Activated T-helper 1 cell treated with anti-CD3 and anti-CD28 coated beads, Interleukin-12 subunit alpha, Interleukin-12 subunit beta, Interleukin-2, Interleukin-4 antibody, amounts not matched to agents 30 ng/mL and 10 ng/mL and 1 ng/mL, durations not matched to agents 14 hours and 24 hours and 36 hours (primary cell): ENCODE measurements at regions not wholly inside any gene's neighbourhood (a gene's known extent, or its start where the extent isn't known, plus 50 kb on each side); places are given as distances from the start of the nearest gene placed in this dataset.
"Not testable (repeated sequence)": the region's sequence is repeated elsewhere in the genome, so short reads cannot be mapped to it uniquely, and the experiment has no call there.

Experiments
- DNase-seq: peaks from one replicate; pipeline ENCODE4 v3.0.0; 2021; ENCODE audit warnings: low spot score
- H3K27ac Mint-ChIP-seq: one replicate; pipeline ENCODE4 v1.8.0; 2021; ENCODE audit warnings: mild to moderate bottlenecking, mixed read lengths
- H3K27me3 Mint-ChIP-seq: one replicate; pipeline ENCODE4 v1.8.0; 2022; ENCODE audit warnings: mild to moderate bottlenecking, moderate library complexity, mixed read lengths; ENCODE audit not compliant: insufficient read depth
- H3K36me3 Mint-ChIP-seq: one replicate; pipeline ENCODE4 v1.8.0; 2021; ENCODE audit warnings: low read depth, mixed read lengths
- H3K4me1 Mint-ChIP-seq: one replicate; pipeline ENCODE4 v1.8.0; 2021; ENCODE audit warnings: low read depth, mixed read lengths
- H3K4me3 Mint-ChIP-seq: one replicate; pipeline ENCODE4 v1.8.0; 2021; ENCODE audit warnings: mild to moderate bottlenecking, moderate library complexity, mixed read lengths
- H3K9me3 Mint-ChIP-seq: one replicate; pipeline ENCODE4 v1.8.0; 2021; ENCODE audit warnings: mixed read lengths
- intact Hi-C: fragments of 100-400 bp; cut with micrococcal nuclease; formaldehyde crosslinking; loops from one replicate; pipeline ENCODE4 v1.15.1; 2024

GRCh38 chr14:22178333-22178839, 410.6 kb downstream of the DAD1 start:
- Mint-ChIP-seq H3K27ac (no peak overlapping the region), H3K27me3 (no peaks in the 10 kb centered on the region), H3K4me3 (no peak overlapping the region), H3K9me3 (no peaks in the 10 kb centered on the region), H3K4me1 (peaks cover 20% of the 10 kb centered on the region), H3K36me3 (no peaks in the 10 kb centered on the region)
- intact Hi-C loops = no loop called here
- DNase-seq = no peak

- intact Hi-C loops = no loop called here
- Mint-ChIP-seq H3K4me3 (peak overlapping the region; percentile 15), H3K36me3 (no peaks in the 10 kb centered on the region), H3K27ac (peak overlapping the region; percentile 34), H3K4me1 (peaks cover 20% of the 10 kb centered on the region), H3K9me3 (no peaks in the 10 kb centered on the region), H3K27me3 (no peaks in the 10 kb centered on the region)
- DNase-seq = no peak
Observed at GRCh38 chr14:22177870-22178269, 411.2 kb downstream of the DAD1 start.

- intact Hi-C loops = no loop called here
- no peak overlapping the region for H3K27ac Mint-ChIP-seq
- DNase-seq = no peak
Observed at GRCh38 chr14:22176957-22177356, 412.1 kb downstream of the DAD1 start.

GRCh38 chr14:22175278-22175558, 413.8 kb downstream of the DAD1 start:
- DNase-seq, intact Hi-C loops, H3K4me3 Mint-ChIP-seq, H3K27me3 Mint-ChIP-seq, H3K27ac Mint-ChIP-seq, H3K9me3 Mint-ChIP-seq, H3K36me3 Mint-ChIP-seq: not testable (repeated sequence)
- peaks cover 20% of the 10 kb centered on the region for H3K4me1 Mint-ChIP-seq

More at GRCh38 chr14:22176957-22177356, 412.1 kb downstream of the DAD1 start:
- no peak overlapping the region for H3K4me3 Mint-ChIP-seq
- peaks cover 20% of the 10 kb centered on the region for H3K4me1 Mint-ChIP-seq
- peaks cover 1% of the 10 kb centered on the region for H3K36me3 Mint-ChIP-seq
- H3K27me3 Mint-ChIP-seq = no peaks in the 10 kb centered on the region
- no peaks in the 10 kb centered on the region for H3K9me3 Mint-ChIP-seq

GRCh38 chr14:22174412-22175277, 414.4 kb downstream of the DAD1 start:
- Mint-ChIP-seq H3K27ac (no peak overlapping the region), H3K36me3 (peaks cover 3% of the 10 kb centered on the region), H3K27me3 (no peaks in the 10 kb centered on the region), H3K4me1 (peaks cover 20% of the 10 kb centered on the region), H3K9me3 (no peaks in the 10 kb centered on the region), H3K4me3 (no peak overlapping the region)
- intact Hi-C loops = no loop called here
- no peak for DNase-seq

- Mint-ChIP-seq H3K9me3 (no peaks in the 10 kb centered on the region), H3K27ac (peak overlapping the region; percentile 65), H3K4me1 (peaks cover 3% of the 10 kb centered on the region), H3K27me3 (no peaks in the 10 kb centered on the region), H3K4me3 (peak overlapping the region; percentile 81), H3K36me3 (peaks cover 3% of the 10 kb centered on the region)
- intact Hi-C loops = loop anchor here (5.0 kb wide), 1 partner anchor 34 kb away; no protein-coding TSS in a partner anchor
- no peak for DNase-seq
Observed at GRCh38 chr14:22168092-22168955, 420.7 kb downstream of the DAD1 start.

- Mint-ChIP-seq H3K27ac (no peak overlapping the region), H3K27me3 (no peaks in the 10 kb centered on the region), H3K4me3 (no peak overlapping the region), H3K36me3 (no peaks in the 10 kb centered on the region), H3K9me3 (no peaks in the 10 kb centered on the region), H3K4me1 (peaks cover 18% of the 10 kb centered on the region)
- intact Hi-C loops = loop anchor here (5.0 kb wide), 3 partner anchors 38 to 398 kb away; no protein-coding TSS in a partner anchor
- DNase-seq = no peak
Observed at GRCh38 chr14:22164616-22165015, 424.4 kb downstream of the DAD1 start.

- H3K27ac Mint-ChIP-seq = peak overlapping the region; percentile 76
- H3K27me3 Mint-ChIP-seq = no peaks in the 10 kb centered on the region
- no peaks in the 10 kb centered on the region for H3K9me3 Mint-ChIP-seq
- H3K4me1 Mint-ChIP-seq = peaks cover 18% of the 10 kb centered on the region
- intact Hi-C loops = loop anchor here (5.0 kb wide), 2 partner anchors 41 to 399 kb away; no protein-coding TSS in a partner anchor
- DNase-seq = no peak
- H3K4me3 Mint-ChIP-seq = peak overlapping the region; percentile 84
- H3K36me3 Mint-ChIP-seq = no peaks in the 10 kb centered on the region
Observed at GRCh38 chr14:22163051-22163450, 426.0 kb downstream of the DAD1 start.

- intact Hi-C loops = loop anchor here (5.0 kb wide), 2 partner anchors 38 to 402 kb away; no protein-coding TSS in a partner anchor
- Mint-ChIP-seq H3K4me3 (no peak overlapping the region), H3K36me3 (no peaks in the 10 kb centered on the region)
Observed at GRCh38 chr14:22159957-22160356, 429.1 kb downstream of the DAD1 start.

GRCh38 chr14:22159099-22159498, 429.9 kb downstream of the DAD1 start:
- H3K4me3 Mint-ChIP-seq = no peak overlapping the region
- intact Hi-C loops = no loop called here
- H3K4me1 Mint-ChIP-seq = peaks cover 18% of the 10 kb centered on the region
- no peaks in the 10 kb centered on the region for H3K9me3 Mint-ChIP-seq
- H3K36me3 Mint-ChIP-seq = no peaks in the 10 kb centered on the region
- no peak for DNase-seq
- no peaks in the 10 kb centered on the region for H3K27me3 Mint-ChIP-seq
- no peak overlapping the region for H3K27ac Mint-ChIP-seq

More at GRCh38 chr14:22159957-22160356, 429.1 kb downstream of the DAD1 start:
- Mint-ChIP-seq H3K4me1 (peaks cover 18% of the 10 kb centered on the region), H3K9me3 (no peaks in the 10 kb centered on the region), H3K27me3 (no peaks in the 10 kb centered on the region), H3K27ac (no peak overlapping the region)
- no peak for DNase-seq

- H3K4me3 Mint-ChIP-seq = no peak overlapping the region
- H3K36me3 Mint-ChIP-seq = no peaks in the 10 kb centered on the region
- no peak for DNase-seq
- no peaks in the 10 kb centered on the region for H3K27me3 Mint-ChIP-seq
- peaks cover 17% of the 10 kb centered on the region for H3K4me1 Mint-ChIP-seq
- intact Hi-C loops = no loop called here
- H3K9me3 Mint-ChIP-seq = no peaks in the 10 kb centered on the region
- H3K27ac Mint-ChIP-seq = no peak overlapping the region
Observed at GRCh38 chr14:22158560-22158959, 430.5 kb downstream of the DAD1 start.

GRCh38 chr14:22155571-22155970, 433.5 kb downstream of the DAD1 start:
- intact Hi-C loops = no loop called here
- no peak overlapping the region for H3K4me3 Mint-ChIP-seq
- no peaks in the 10 kb centered on the region for H3K9me3 Mint-ChIP-seq
- peaks cover 7% of the 10 kb centered on the region for H3K4me1 Mint-ChIP-seq
- DNase-seq = no peak
- no peak overlapping the region for H3K27ac Mint-ChIP-seq
- H3K27me3 Mint-ChIP-seq = no peaks in the 10 kb centered on the region
- no peaks in the 10 kb centered on the region for H3K36me3 Mint-ChIP-seq

- DNase-seq = no peak
- no peaks in the 10 kb centered on the region for H3K4me1 Mint-ChIP-seq
- no peak overlapping the region for H3K4me3 Mint-ChIP-seq
- intact Hi-C loops = no loop called here
- no peaks in the 10 kb centered on the region for H3K27me3 Mint-ChIP-seq
- H3K27ac Mint-ChIP-seq = no peak overlapping the region
- H3K36me3 Mint-ChIP-seq = no peaks in the 10 kb centered on the region
- no peaks in the 10 kb centered on the region for H3K9me3 Mint-ChIP-seq
Observed at GRCh38 chr14:22152903-22153302, 436.1 kb downstream of the DAD1 start.
